IPS-NIHi7 (cell line): ENCODE measurements at regions not wholly inside any gene's neighbourhood (a gene's known extent, or its start where the extent isn't known, plus 50 kb on each side); places are given as distances from the start of the nearest gene placed in this dataset.
"Not testable (repeated sequence)": the region's sequence is repeated elsewhere in the genome, so short reads cannot be mapped to it uniquely, and the experiment has no call there.

Source experiments
- DNase-seq: peaks from one replicate; pipeline ENCODE4 v3.0.0; 2012; ENCODE audit warnings: mixed read lengths; ENCODE audit errors: extremely low spot score

DNA sequence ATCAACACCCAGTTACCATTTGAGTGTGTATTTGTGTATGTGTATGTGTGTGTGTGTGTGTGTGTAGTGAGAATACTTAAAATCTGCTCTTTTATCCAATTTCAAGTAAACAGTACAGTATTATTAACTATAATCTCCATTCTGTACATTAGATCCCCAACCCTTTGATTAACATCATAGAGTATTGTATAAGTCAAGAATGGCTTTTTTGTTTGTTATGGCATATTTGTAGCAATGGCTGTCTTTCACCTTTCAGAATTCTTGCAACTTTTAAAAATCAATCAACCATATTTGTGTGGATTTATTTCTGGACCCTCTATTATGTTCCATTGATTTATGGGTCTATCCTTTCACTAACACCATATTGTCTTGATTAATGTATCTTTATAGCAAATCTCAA, 779.3 kb upstream of the MIR17HG start:
- DNase-seq, result no peak

DNA sequence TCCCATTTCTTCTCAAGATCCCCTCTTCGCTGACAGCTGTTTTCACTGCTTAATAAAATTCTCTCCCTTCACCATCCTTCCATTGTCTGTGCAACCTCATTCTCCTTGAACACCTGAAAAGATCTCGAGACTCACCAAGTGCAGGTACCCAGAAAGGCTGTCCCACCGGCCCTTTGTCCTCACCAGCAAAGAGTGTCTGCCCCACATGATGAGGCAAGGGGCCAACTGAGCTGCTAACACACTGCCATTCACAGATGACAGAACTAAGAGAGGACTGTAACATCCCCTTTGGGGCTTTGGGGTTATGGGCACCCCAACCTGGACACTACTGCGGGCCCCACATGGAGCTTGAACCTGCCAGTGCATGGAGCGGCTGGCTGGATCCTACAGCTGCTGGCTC, 771.4 kb upstream of the MIR17HG start:
- DNase-seq, result no peak

- DNase-seq, result no peak
These were observed 769.8 kb upstream of the MIR17HG start for GRCh38 chr13:90577726-90578125.

DNA sequence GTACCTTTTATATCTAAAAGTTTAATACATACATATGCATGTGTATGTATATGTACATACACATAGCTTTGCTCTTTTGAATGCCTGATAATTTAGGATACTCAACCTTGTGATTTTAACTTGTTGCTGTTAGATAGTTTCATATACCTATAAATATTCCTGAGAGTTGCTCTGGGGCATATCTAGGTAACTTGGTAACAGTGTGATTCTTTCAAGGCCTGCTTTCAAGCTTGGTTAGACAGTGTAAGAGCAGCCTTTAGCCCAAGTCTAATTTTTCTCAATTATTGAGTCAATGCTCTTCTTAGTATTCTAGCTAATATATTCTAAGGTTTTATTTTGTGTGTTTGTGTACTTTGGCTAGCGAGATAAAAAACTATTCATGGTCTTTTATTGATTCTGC, 762.1 kb upstream of the MIR17HG start:
- DNase-seq, result no peak

DNA sequence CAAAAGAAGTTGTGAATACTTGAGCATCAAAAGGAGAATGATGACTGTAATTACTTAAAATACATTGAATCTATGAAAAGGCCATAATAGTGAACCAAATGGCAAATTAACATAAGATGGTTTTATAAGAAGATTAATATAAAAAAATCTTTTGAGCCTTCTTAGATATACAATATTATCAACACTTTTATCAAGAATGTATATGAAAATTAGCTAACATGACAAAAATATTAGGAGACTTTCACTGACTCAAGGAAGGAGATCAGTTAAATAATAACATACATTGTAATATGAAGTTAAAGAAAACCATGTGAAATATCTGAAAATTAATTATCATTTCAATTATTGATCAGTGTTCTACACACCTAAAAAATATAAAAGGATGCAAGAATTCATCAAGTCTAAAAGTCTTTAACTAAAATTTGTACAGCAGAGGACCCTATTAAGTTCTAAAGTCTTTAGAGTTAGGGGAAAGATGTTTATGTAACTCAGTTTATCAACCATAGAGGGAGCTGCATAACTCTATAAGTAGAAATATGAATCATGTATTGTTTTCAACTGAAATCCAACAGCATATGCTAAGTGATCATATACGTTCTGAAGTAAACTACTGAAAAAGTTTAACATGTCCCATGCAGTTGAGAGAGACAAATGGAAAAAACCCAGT, 756.1 kb upstream of the MIR17HG start:
- no peak for DNase-seq

DNA sequence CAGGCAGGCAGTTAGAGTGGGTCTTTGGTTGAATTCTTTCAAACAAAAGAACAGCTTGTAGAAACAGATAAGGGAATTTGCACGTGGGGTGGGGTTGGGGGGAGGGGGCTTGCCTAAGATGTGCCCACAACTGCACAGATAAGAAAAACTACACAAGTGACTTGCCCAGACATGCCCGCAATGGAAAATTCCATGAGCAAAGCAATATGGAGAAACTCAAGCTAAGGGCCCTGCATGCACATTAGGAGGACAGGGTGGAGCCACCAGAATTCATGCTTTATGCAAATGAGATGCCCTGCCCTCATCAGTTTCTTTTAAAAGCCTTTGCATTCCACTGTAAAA, 755.6 kb upstream of the MIR17HG start:
- DNase-seq, result no peak

GRCh38 chr13:90592943-90593342, 754.5 kb upstream of the MIR17HG start:
- no peak for DNase-seq

DNA sequence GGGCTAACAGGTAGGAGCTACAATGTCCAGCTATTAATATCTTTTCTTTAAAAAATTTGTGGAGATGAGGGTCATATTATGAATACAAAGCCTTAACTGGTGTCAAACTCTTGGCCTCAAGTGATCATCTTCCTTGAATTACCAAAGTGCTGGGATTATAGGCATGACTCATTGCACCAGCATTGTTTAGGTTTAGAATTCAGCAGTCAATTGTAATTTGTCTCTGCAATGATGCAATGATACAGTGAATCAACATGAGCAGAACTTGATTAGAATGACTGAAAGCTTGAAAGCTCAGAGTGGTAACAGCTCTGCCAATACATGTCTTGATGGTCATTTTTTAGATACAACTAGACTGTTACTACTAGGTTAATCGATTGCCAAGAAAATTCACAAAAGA, 752.8 kb upstream of the MIR17HG start:
- no peak for DNase-seq

GRCh38 chr13:90605664-90606063, 741.8 kb upstream of the MIR17HG start:
- DNase-seq, result no peak

- not testable (repeated sequence) for DNase-seq
These were observed 740.6 kb upstream of the MIR17HG start for GRCh38 chr13:90606921-90607320.

- DNase-seq, result no peak
These were observed 735.1 kb upstream of the MIR17HG start for GRCh38 chr13:90612391-90612790.

DNA sequence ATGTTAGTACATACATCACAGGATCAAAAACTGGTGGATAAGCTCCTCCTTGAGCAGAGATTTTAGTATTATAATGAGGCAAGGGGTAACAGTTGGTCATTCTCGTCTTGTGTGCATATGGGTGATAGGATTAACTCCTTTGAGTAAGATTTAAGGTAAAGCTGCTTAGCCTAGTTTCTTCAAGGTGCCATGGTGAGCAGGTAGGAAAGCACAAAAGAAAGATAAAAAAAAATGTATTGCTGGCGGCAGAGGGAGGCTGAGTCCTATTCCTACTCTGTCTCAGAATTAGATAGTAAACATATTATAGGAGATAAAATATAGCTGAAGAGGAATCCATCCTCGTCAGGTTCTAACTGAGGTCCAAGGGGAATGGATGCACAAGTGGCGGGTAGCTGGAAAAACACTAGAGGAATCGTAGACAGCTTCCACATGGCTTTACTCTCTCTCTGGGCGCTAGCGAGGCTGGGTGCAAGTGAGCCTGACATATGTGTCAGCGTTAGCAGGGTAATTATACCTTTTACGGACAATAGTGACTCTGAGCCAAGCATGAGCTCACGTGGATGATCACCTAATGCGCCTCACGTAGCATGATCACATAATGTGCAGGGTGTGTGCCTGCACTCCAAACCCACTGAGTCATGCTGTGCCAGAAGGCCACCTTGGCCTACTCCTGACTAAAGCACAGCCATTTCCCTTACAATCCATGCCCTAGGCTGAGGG, 734.3 kb upstream of the MIR17HG start:
- DNase-seq, result no peak

- DNase-seq, result no peak
These were observed 732.3 kb upstream of the MIR17HG start for GRCh38 chr13:90615236-90615635.

GRCh38 chr13:90615767-90616166, 731.7 kb upstream of the MIR17HG start:
- DNase-seq, result no peak

GRCh38 chr13:90618133-90618532, 729.4 kb upstream of the MIR17HG start:
- no peak for DNase-seq

- DNase-seq, result no peak
These were observed 724.9 kb upstream of the MIR17HG start for GRCh38 chr13:90622541-90622940.

GRCh38 chr13:90623318-90624011, 724.0 kb upstream of the MIR17HG start:
- no peak for DNase-seq

- DNase-seq, result no peak
These were observed 719.7 kb upstream of the MIR17HG start for GRCh38 chr13:90627813-90628212.

DNA sequence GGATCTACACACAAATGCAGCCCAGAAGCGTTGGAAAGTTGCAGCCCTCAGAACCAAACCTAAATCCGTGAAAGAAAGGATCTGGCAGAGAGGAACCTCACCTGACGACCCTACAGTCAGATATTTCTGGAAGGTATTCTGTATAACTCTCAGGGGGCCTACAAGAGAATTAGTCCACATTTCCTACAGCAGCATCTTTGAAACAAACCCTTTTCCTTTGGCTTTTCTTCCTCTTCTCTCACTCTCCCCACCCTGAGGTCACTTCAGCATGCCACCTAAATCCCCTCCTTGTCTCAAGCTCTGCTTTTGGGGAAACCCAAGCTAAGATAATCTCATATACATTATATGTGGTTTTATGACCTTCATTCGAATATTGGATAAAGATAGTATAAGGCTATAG, 719.0 kb upstream of the MIR17HG start:
- DNase-seq, result no peak

DNA sequence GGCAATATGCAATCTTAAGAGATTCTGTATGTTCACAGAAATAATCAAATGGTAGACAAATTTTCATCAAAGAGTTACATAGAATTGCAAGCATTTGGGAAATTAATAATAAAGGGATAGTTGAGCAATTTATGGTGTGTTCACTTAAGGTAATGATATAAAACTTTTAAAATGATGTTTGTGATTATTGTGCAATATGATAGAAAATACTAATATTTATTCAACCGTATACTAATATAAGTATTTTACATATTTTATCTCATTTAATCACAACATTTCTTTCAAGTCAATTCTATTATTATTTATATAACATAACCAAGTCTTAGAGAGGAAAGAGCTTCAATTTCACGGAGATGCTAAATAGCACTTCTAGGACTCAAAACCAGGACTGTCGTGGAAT, 716.8 kb upstream of the MIR17HG start:
- DNase-seq, result no peak

DNA sequence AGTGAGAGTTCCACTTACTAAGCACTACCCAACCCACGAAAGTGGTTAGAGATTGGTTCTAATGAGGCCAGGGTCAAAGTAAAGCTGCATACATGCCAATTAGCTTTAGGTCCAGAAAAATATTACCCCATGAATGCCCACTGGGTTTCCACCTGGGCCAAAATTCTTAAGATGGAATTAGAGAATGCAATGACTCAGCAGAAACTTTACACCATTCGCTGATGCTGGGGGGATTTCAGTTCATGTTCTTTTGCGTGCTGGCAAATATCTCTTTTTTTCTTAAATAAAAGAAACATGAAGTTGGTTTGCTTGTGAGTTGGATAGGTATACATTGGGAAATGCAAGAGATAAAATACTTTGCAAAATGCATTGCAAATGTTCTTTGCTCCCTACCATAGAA, 715.3 kb upstream of the MIR17HG start:
- DNase-seq, result no peak

- DNase-seq, result no peak
These were observed 713.6 kb upstream of the MIR17HG start for GRCh38 chr13:90633849-90634248.

DNA sequence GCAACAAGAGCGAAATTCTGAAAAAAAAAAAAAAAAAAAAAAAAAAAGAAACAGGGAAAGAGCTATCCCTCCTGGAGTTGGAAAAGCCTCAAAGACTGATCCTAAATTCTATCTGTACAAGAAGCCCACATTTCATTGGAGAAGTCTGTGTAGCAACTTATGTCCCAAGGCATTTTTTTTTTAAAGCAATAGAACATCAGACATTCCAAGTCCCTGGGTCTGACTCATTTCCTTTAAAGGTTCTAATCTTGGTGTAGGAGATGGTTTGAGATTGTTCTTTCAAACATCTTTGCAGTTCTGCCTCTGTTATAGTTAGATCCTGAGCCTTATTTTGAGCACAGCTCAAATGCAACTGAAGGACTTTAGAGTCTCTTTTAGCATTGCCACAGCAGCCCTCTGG, 706.5 kb upstream of the MIR17HG start:
- DNase-seq, result no peak
